UCSD-AML1 (cell line): ENCODE measurements at regions not wholly inside any gene's neighbourhood (a gene's known extent, or its start where the extent isn't known, plus 50 kb on each side); places are given as distances from the start of the nearest gene placed in this dataset.
"Not testable (repeated sequence)": the region's sequence is repeated elsewhere in the genome, so short reads cannot be mapped to it uniquely, and the experiment has no call there.

ENCODE experiments used
- DNase-seq: peaks from one replicate; lab custom pipeline; 2025; ENCODE audit not compliant: unreplicated experiment; lab: John Stamatoyannopoulos, UW

GRCh38 chr14:83253870-83254269, 1720.2 kb upstream of the SEL1L start:
- no peak for DNase-seq

GRCh38 chr14:83255015-83255726, 1721.5 kb upstream of the SEL1L start:
- DNase-seq = no peak

GRCh38 chr14:83255727-83256090, 1722.1 kb upstream of the SEL1L start:
- no peak for DNase-seq

DNA sequence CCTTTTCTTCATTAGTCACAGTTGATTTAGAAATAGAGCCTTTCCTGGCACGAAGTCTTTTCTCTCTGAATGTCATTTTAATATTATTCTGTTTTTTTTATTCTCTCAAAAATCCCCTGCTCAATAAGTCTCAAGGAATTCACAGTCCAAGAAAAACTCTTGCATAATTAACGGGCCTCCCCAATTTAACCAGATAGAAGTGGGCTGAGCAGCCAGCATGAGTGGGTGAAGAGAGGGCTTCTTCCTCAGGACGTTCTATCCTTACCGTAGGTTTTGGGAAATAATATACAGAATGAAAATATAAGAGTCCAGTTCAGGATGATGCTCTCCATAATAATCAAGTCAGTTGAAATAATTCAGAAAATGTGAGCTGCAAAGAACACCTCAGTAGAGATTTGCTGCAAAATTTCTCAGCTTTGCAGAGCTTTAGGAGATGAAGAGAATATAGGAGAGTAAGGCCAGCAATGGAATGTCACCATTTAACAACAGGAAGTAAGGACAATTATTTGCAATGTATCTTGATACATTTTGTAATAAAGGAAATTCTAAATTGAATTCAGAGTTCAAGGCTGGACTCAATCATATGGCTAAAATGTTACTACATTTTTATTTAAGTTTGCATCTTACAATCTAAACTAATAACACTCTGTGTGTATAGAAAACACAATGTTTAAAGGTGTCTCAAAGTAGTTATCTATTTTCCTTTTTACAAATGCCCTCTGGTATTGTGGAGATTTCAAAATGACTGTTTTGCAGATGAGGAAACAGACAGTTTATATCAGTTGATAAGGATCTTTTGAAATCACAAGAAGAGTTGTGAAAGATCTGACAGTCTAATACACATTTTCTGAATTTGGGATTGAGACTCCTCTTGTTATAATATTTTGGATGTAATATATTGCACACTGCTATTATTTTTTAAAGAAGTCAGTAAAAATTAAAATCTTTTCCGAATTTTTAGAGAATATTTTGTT, 1724.1 kb upstream of the SEL1L start:
- no peak for DNase-seq

GRCh38 chr14:83260751-83261150, 1727.1 kb upstream of the SEL1L start:
- no peak for DNase-seq

- DNase-seq = no peak
Observed at GRCh38 chr14:83269583-83269982, 1735.9 kb upstream of the SEL1L start.

GRCh38 chr14:83271663-83272062, 1738.0 kb upstream of the SEL1L start:
- no peak for DNase-seq

GRCh38 chr14:83280719-83281118, 1747.1 kb upstream of the SEL1L start:
- no peak for DNase-seq

DNA sequence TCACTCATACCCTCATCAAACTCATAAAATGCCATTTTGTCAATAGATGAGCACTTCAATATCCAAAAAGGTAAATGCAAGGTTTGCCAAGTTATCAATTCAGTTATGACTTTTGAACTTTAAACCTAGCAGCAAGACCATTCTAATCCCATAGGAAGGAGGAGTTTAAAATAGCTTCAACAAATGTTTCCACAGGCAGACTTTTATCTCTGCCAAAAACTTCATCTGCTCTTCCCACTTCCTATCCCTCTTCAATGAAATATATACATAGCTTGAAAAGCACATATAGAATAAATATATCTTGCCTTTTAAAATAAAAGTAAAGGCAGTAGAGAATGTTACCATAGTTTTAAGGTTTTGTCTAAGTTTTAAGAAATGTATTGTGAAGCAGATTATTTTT, 1749.1 kb upstream of the SEL1L start:
- no peak for DNase-seq

GRCh38 chr14:83287300-83287699, 1753.6 kb upstream of the SEL1L start:
- no peak for DNase-seq

- DNase-seq = no peak
Observed at GRCh38 chr14:83289390-83289789, 1755.7 kb upstream of the SEL1L start.

DNA sequence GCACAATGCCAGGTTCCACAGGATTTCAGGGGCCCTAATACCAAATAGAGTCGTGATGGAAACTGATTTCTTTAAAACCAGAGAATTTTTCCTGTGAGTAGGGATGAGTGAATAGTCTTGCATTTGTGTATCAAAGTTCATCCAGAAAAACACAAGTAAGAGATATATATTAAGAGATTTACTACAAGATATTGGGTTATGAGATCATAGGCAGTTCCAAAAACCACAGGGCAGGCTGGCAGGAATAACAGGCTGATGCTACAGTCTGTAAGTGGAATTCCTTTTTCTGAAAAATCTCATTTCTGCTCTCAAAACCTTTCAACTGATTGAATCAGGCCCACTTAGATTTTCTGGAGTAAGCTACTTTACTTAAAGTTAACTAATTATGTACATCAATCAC, 1756.2 kb upstream of the SEL1L start:
- DNase-seq = no peak

- no peak for DNase-seq
Observed at GRCh38 chr14:83290447-83290846, 1756.8 kb upstream of the SEL1L start.

GRCh38 chr14:83291714-83292113, 1758.1 kb upstream of the SEL1L start:
- no peak for DNase-seq

GRCh38 chr14:83294941-83295340, 1761.3 kb upstream of the SEL1L start:
- DNase-seq = no peak

GRCh38 chr14:83297361-83297760, 1763.7 kb upstream of the SEL1L start:
- no peak for DNase-seq

GRCh38 chr14:83298016-83298415, 1764.4 kb upstream of the SEL1L start:
- not testable (repeated sequence) for DNase-seq

DNA sequence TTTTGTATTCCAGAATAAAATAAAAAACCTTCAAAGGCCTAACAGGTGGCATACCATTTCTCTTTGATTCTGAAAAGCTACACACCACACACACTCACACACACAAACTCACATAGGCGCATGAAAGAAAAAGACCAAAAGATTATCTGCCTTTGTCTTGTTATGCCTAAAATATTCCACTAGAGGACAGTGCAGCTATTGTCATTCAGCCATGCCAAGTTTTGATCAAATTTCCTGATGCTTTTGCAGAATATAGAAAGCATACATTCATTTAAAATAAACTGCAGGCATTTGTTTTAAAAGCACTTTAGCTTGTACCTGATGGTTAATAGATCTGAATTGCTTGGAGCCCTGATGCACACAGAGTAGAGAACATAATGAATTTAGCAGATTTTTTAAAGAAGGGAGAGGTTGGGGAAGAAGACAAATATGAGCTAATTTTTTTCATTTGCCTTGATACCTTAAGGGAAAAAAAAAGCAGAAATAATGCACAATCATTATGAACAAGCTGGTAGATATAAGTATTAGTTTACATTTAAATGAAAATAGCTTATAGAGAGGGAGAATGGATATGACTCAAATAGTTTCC, 1766.9 kb upstream of the SEL1L start:
- no peak for DNase-seq

DNA sequence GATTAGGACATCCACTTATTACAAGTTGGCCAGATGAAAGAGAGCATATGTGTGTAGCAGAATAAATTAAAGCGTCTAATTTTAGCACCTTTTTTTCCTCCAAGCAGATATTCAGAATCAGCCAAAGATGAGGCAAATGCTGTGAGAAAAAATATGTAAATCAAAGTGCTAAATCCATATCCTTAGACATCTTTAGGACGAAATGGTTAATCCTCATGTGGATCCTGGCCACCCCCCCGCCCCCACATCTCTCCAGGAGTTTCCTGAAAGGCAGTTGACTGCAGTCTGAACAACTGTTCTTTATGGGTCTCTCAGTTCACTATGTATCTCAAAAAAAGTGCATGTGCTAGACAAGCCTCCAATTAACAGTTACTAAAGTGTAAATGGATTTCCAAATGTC, 1768.1 kb upstream of the SEL1L start:
- no peak for DNase-seq

GRCh38 chr14:83309211-83309610, 1775.6 kb upstream of the SEL1L start:
- no peak for DNase-seq

DNA sequence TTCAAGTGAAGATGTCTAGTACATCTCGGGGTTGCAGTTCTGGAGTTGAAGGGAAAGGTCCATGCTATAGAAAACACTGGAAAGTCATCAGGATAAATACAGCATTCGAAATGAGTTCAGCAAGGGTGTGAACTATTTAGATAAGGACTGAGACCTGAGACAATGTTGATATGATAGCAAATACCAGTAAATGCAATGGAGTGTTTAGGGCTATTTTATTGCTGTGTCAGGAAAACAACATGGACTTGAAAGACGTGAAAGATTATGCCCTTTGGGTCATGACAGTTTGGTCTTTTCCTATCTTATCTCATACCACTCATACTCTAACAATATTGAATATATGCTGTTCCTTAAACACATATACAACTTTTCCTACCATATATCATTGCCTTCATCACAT, 1776.2 kb upstream of the SEL1L start:
- DNase-seq = no peak

GRCh38 chr14:83312511-83312910, 1778.9 kb upstream of the SEL1L start:
- no peak for DNase-seq
